HG03196 (cell line): ENCODE measurements at regions not wholly inside any gene's neighbourhood (a gene's known extent, or its start where the extent isn't known, plus 50 kb on each side); places are given as distances from the start of the nearest gene placed in this dataset.

ENCODE experiments used
- ATAC-seq: cut with Tn5 transposase; IDR thresholded peaks from one replicate; pipeline ENCODE4 v1.9.1; 2021; ENCODE audit not compliant: unreplicated experiment

DNA sequence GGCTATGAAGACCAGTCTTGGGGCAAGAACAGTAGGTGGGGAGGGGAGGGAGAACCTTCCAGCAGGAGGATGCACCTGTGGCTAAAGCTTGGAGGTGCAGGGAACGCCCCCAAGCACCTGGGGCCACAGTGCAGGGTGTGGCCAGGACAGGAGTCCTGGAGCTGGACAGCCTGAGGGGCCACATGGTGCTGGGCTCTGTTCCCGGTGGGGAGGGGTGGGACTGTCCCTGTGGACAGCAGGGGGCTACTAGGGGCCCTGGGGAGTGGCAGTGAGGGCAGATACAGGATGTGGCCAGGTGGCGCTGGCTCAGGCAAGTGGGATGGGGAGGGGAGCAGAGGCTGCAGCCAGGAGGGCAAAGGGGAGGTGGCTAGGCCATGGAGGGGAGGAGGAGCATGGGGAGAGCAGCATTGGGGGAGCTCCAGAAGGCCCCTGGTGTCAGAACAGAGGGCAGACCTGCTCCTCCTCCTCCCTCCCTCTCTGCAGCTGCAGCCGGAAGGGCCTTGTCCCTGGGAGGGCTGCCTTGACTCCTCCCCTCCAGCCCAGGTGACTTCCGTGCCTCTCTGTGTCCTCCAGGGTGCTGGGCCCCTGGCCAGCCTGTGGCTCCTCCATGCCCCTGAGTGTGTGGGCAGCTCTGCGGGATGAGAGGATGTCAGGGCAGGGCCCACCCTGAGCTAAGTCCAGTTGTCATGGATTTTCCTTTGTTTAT, 68.4 kb upstream of the DLK1 start:
- no peak for ATAC-seq

DNA sequence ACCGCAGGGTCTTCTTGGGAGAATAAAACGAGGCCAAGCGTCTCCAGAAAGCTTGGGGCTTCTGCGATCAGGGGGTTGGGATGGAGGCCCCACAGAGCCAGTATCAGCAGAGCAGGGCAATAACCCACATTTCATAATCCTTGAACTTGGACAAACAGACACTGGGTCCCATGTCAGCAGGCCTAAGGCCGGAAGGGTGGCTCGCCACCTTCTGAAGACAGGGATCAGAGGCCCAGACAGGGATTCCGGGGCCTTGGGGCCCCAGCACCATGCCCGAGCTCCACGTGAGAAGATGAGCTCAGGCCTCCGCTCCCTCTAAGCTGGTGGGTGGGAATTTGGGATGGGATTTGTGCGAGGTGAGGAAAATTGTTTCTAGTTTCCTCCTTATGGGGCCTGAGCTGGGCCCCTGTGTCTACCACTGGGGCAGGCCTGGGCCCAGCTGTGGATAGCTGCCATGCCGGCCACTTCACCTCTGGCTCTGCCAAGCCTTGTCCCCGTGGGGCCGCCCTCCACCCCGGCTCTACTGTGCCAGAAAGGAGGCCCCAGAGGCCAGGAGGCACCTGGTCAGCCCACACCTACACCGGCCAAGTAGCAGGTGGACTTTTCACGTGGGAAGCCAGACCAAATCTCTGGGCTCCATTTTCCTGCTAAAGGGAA, 67.2 kb upstream of the DLK1 start:
- no peak for ATAC-seq

DNA sequence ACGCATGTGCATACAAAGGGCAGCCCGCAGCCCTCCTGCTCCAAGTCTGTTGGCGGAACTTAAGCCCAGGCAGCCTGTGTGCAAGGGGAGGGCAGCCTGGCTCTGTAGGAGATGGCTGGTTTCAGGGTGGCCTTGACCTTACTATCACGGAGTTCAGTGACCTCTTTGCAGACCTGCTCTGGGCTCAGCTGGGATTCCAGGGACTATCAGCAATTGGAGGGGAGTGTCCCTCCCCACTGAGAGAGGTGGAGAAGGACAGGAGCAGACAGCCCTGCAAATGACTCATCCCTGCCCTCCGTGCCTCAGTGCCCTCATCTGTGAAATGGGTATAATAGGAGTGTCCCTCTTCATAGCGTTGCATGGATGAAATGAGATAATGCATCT, 66.2 kb upstream of the DLK1 start:
- ATAC-seq: no peak

DNA sequence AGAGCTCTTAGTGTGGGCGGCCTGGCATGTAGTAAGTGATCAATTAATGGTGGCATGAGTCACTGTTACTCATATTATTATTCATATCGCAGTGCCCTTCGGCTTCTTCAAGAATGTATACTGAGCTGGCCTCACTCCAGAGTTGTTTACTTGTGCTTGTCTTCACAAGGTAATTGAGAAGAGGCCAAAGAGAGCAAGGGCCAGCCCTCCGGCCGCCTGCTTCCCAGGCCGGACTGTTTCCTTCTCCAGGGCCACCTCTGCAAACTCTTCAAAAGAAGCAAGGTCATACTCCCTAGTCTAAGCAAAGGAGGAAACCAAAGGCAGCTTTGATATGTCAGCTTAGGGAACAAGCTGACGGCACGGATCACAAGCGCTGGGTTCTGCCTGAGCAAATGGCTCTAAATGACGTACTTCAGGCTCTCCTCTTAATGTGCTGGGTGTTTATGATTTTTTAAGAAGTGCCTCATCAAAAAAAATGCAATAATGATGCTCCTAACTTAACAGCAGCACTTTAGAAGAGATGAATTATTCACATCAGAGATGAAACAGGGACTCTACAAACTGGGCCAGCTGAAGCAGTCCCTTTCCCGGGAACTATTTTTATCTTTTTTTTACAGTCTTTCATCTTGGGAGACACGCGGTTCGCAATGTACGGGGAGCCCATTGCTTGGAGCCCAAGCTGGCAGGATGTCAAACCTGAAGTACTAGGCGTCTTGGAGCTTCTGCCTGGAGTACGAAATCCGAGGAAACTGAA, 65.6 kb upstream of the DLK1 start:
- ATAC-seq: no peak

- no peak for ATAC-seq
Measured at GRCh38 chr14:100662879-100663760, 63.6 kb upstream of the DLK1 start.

GRCh38 chr14:100663761-100664052, 63.0 kb upstream of the DLK1 start:
- no peak for ATAC-seq

GRCh38 chr14:100664231-100664630, 62.5 kb upstream of the DLK1 start:
- ATAC-seq: no peak

DNA sequence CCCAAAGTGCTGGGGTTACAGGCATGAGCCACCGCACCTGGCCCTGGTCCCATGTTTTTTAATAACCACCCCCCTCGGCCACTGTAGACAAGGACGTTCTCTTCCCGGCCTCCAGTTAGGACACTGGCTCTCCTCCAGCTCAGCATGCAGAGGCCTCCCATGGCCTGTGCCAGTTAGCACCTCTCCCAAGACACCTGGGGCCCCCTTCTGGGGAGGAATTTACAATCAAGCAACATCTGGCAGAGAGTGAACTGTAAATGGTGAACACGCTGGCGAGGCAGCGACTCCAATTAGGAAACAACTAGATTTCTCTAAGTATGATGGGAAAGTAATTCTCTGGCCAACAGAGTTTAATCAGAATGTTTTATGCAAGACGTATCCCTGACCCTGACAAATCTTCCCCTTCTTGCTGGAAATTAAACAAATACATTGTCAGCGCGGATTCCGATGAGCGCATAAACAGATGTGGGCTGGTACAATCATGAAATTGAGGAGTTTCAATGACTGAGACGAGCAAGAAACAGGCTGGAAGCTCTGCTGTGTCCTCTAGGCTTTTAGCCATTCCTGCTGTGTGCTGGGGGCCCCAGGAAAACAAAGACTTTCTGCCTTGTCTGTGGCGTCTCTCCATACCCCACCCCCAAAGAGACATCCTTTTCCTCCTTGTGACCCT, 61.7 kb upstream of the DLK1 start:
- no peak for ATAC-seq

GRCh38 chr14:100665511-100666032, 61.1 kb upstream of the DLK1 start:
- ATAC-seq: no peak

- ATAC-seq: no peak
Measured at GRCh38 chr14:100666403-100666802, 60.3 kb upstream of the DLK1 start.

DNA sequence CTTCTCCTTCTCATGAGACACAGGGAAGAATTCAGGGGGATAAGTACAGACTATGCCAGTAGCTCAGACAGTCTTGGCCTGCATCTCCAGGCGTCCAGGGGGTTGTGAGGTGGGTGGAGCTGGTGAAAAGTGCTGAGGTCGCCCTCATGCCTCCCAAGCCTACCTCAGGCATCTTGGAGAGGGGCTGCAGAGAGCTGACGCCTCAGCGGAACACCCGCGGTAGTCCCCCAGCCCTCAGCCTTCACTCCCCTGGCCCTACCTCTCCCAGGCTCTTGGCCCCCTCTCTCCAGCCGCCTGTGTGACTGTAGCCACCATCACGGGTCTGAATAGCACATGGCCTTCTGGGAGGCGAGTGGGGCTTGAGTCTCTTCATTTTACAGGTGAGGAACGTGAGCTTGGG, 59.8 kb upstream of the DLK1 start:
- no peak for ATAC-seq

GRCh38 chr14:100667656-100668055, 59.0 kb upstream of the DLK1 start:
- no peak for ATAC-seq

DNA sequence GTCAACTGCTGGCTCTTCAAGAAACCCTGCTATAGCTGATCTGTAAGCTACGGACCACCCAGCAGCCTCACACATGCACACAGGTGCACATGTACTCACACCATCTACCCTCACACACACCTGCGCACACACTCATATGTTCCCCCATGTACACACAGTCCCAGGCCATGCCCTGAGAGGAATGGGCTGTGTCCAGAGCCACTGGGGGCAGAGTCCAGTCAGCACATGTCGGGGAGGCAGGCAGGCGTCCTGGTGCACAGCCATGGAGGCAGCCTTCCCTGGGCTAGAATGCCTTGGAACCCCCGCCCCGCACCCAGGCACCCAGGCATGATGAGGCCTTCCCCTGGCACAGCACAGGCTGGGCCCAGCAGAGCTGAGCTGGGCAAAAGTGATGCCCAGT, 58.3 kb upstream of the DLK1 start:
- ATAC-seq: no peak

GRCh38 chr14:100669011-100669412, 57.7 kb upstream of the DLK1 start:
- ATAC-seq: no peak

GRCh38 chr14:100669468-100669867, 57.2 kb upstream of the DLK1 start:
- ATAC-seq: no peak

- no peak for ATAC-seq
Measured at GRCh38 chr14:100670017-100670752, 56.5 kb upstream of the DLK1 start.

GRCh38 chr14:100670753-100671049, 56.0 kb upstream of the DLK1 start:
- ATAC-seq: no peak

DNA sequence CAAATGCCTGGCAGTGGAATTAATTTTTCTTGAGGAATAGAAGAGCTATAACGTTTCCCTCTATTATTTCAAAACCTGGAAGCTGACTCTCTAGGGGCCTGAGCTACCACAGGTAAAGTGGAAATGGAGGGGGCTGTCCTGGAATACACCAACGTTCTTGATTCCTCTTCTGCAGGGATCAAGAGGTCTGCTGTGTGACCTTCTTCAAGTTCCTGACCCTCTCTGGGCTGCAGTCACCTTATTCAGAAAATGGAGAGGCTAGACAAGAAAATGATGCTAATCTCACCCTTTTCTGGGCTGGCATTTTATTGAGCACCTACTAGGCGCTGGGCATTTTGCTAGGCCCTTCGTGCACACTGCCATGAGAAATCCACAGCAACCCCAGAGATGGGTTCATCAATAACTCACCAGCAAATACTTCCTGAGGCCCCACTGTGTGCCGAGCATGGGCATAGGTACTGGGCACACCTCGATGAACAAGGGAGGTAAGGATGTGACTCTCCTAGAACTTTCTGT, 55.2 kb upstream of the DLK1 start:
- ATAC-seq: no peak

- ATAC-seq: no peak
Measured at GRCh38 chr14:100671906-100672305, 54.8 kb upstream of the DLK1 start.
